Fibroblast of the aortic adventitia (primary cell): ENCODE measurements at regions not wholly inside any gene's neighbourhood (a gene's known extent, or its start where the extent isn't known, plus 50 kb on each side); places are given as distances from the start of the nearest gene placed in this dataset.
A peak's percentile ranks its signal among the peaks of the same experiment; 100 is the strongest.

Source experiments
- DNase-seq: peaks from one replicate; pipeline ENCODE4 v3.0.0-alpha.2; 2010; ENCODE audit warnings: low read depth
- H3K4me3 ChIP-seq: 2 replicates; pipeline ENCODE4 v1.5.1; 2011; ENCODE audit warnings: low read depth, mild to moderate bottlenecking, control low read depth, low read length, moderate library complexity
- CTCF ChIP-seq: IDR thresholded peaks from 2 replicates; pipeline ENCODE4 v1.5.1; 2011; ENCODE audit warnings: mild to moderate bottlenecking, low read length, control low read depth, inconsistent platforms; ENCODE audit not compliant: insufficient read depth

GRCh38 chr11:69905611-69906452 lies 86.6 kb upstream of the FGF3 start:
- TF ChIP-seq CTCF: no peak
- no peak overlapping the region for H3K4me3 ChIP-seq
- no peak for DNase-seq

DNA sequence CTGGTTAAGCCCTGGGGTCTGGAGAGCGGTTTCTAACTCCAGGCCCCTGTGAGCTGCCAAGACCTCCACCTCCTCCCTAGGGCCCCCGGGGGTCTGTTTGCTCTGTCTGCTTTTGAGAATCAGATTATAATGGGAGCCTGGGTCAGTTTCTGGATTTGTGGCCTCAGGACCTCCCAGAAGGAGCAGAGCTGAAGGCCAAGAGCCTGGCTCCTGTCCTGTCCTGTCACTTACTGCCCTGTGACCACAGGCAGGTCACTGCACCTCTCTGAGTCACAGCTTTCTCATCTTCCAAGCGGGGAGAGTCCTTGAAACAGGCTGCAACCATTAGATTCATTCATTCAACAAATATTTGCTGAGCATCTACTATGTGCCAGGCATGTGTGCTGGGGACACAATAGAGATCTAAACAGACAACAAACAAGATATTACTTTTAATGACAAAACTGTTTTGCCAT lies 87.3 kb upstream of the FGF3 start:
- no peak for DNase-seq
- no peak for TF ChIP-seq CTCF
- H3K4me3 ChIP-seq: no peak overlapping the region

DNA sequence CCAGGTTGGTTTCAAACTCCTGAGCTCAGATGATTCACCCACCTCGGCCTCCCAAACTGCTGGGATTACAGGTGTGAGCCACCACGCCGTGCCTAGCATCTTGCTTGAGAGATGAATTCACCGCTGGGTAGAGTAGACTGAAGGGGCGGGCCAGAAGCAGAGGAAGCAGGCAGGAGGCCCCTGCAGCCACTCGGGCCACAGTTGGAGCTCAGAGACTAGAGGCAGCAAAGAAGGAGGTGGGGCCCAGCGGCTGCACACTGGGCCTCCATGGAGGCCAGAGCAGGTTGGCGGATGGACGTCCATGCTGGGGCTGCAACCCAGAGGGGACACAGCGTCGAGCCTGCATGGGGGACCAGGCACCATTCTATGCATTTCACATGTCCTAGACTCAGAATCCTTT lies 88.4 kb upstream of the FGF3 start:
- no peak for TF ChIP-seq CTCF
- DNase-seq: no peak
- H3K4me3 ChIP-seq: no peak overlapping the region

DNA sequence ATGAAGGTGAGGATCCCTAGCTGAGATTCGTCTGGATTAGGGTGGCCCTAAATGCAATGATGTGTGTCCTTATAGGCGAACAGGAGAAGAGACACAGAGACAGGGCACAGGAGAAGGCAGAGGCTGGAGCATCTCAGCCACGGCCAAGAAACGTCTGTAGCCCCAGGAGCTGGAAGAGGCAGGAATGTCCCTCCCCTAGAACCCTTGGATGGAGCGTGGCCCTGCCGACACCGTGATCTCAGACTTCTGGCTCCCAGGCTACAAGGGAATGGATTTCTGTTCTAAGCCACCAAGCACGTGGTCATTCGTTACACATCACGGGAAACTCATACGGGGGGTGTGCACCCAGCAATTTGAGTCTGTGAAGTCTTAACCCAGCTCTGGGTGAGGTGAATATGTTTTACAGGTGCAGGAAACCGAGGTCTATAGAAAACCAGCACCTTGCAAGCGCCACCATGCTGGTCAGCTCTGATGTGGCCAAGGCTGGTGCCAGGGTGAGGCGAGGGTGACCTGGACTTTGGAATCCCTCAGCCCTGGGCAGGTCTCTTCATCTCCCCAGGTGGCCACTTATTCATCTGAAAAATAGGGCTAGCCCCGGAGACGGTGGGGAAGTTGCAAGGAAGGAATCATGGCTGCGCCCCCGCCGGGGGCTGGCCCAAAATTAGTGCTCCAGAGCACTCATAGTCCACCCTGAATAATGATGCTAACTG lies 89.5 kb upstream of the FGF3 start:
- DNase-seq: no peak
- no peak for TF ChIP-seq CTCF
- H3K4me3 ChIP-seq: no peak overlapping the region

- peak; percentile 61 for TF ChIP-seq CTCF
- H3K4me3 ChIP-seq: no peak overlapping the region
- no peak for DNase-seq
Measured at GRCh38 chr11:69909561-69910518, 90.6 kb upstream of the FGF3 start.

DNA sequence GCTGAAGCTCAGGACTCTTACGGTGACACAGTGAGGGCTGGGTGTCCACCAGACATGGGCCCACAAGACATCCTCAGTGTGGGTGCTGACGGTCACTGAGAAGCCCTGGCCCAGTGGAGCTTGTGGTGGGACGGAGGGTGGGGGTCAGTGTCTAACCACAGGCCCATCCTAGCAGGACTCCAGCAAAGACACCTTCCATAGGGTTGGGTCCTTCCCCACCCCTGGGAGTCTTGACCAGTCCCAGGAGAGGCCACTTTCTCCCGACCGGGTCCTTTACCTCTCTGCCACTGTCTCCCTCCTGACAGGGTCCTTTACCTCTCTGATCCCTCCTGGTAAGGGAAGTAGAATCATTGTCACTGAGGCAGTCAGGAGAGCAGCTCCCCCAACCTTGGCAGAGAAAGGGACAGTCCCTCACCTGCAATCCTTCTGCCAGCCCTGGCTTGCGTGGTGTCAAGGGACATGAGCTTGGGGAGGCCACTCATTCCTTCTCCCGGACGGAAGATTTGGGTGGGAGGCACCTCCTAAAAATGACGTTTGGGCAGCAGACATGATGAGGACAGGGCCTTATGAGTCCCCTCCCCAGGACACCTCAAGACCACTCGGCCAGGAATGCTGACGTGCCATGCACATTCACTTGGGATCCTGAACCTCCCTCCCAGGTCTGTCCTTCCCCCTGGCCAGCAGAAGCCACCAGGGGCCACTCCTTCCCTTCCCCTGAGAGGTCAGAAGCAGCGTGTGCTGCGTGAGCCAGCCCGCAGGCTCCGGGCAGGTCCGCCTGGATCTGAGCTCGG lies 91.5 kb upstream of the FGF3 start:
- H3K4me3 ChIP-seq: no peak overlapping the region
- DNase-seq: no peak

More for the DNA sequence above, 91.5 kb upstream of the FGF3 start:
- TF ChIP-seq CTCF: no peak
